Stimulated activated effector memory CD8-positive, alpha-beta T cell treated with anti-CD3 and anti-CD28 coated beads, Interleukin-12 subunit alpha, Interleukin-12 subunit beta, amount 100 ng/mL, for 72 hours (primary cell): ENCODE measurements at regions not wholly inside any gene's neighbourhood (a gene's known extent, or its start where the extent isn't known, plus 50 kb on each side); places are given as distances from the start of the nearest gene placed in this dataset.

Source experiments
- ATAC-seq: fragments of 150-1000 bp; cut with Tn5 transposase; 2 replicates; pipeline ENCODE4 v1.10.0; 2021
- DNase-seq, 2 donors: peaks; one replicate each; pipeline ENCODE4 v3.0.0; 2021 to 2022; ENCODE audit warnings: low spot score in 2 of 2
- H3K27ac Mint-ChIP-seq: one replicate; pipeline ENCODE4 v1.8.0; 2022; ENCODE audit warnings: mild to moderate bottlenecking, mixed read lengths
- H3K36me3 Mint-ChIP-seq: one replicate; pipeline ENCODE4 v1.8.0; 2022; ENCODE audit warnings: mild to moderate bottlenecking, mixed read lengths
- H3K4me1 Mint-ChIP-seq: one replicate; pipeline ENCODE4 v1.8.0; 2022; ENCODE audit warnings: mixed read lengths
- H3K4me3 Mint-ChIP-seq: one replicate; pipeline ENCODE4 v1.8.0; 2022; ENCODE audit warnings: mild to moderate bottlenecking, mixed read lengths
- H3K9me3 Mint-ChIP-seq: one replicate; pipeline ENCODE4 v1.8.0; 2022; ENCODE audit warnings: mixed read lengths

DNA sequence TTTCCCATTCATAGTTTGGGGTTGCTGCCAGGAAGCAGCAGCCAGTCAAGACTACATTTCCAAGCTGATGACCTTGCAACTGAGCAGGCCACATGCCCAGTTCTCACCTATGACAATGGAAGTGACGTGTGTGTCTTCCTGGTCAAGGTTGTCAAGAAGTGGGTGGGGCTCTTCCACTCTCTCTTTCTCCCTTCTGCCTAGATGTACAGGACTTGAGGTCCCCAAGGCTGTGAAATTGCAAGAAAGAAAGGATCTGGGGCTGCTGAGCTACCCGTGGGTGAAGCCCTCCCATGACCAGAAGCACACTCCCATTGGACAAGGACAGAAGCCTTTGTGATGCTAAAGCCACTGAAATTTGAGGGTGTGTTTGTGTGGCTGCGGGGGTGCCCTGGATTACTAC, 175.1 kb downstream of the LINC00237 start:
- Mint-ChIP-seq H3K9me3 (no peaks in the 10 kb centered on the region), H3K36me3 (no peaks in the 10 kb centered on the region), H3K4me1 (no peaks in the 10 kb centered on the region), H3K4me3 (no peak overlapping the region), H3K27ac (no peak overlapping the region)
- DNase-seq (no peak), ATAC-seq (no peak)

DNA sequence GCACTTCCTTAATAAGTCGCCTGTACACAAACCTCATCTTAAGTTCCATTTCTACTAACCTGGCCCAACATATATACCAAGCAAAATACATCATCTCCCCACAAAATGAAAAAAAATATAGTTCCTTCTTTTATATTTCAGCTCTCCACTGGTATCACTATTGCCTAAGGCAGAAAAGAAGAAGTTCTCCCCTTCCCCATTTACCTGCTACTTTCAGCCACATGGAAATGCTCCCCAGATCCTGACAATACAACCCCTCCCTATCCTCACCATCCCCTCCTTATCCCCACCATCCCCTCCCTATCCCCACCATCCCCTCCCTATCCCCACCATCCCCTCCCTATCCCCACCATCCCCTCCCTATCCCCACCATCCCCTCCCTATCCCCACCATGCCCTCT, 175.7 kb downstream of the LINC00237 start:
- no peaks in the 10 kb centered on the region for H3K36me3 Mint-ChIP-seq
- no peak for ATAC-seq
- DNase-seq, result no peak
- no peak overlapping the region for H3K27ac Mint-ChIP-seq
- H3K9me3 Mint-ChIP-seq, result no peaks in the 10 kb centered on the region
- H3K4me3 Mint-ChIP-seq, result no peak overlapping the region
- H3K4me1 Mint-ChIP-seq, result no peaks in the 10 kb centered on the region

DNA sequence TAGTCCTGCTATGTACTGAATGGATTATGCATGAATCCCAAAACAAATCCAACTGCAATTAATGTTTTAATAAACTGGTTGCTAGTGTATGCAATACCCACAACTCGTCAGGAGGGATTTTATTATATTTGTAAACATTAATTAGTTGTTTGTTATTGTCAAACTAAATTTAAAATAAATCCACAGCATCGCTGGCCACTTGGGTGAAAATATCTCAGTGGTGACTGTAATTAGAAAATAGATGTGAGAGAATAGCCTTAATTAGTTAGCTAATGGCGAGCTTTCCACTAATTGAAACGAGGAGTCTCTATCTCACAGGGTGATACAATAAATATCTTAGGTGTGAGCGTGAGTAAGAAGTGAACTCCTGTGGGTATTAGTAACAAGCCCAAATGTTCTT, 176.8 kb downstream of the LINC00237 start:
- H3K27ac Mint-ChIP-seq, result no peak overlapping the region
- H3K4me3 Mint-ChIP-seq, result no peak overlapping the region
- no peaks in the 10 kb centered on the region for H3K4me1 Mint-ChIP-seq
- H3K36me3 Mint-ChIP-seq, result no peaks in the 10 kb centered on the region
- ATAC-seq, result no peak
- no peak for DNase-seq
- no peaks in the 10 kb centered on the region for H3K9me3 Mint-ChIP-seq

DNA sequence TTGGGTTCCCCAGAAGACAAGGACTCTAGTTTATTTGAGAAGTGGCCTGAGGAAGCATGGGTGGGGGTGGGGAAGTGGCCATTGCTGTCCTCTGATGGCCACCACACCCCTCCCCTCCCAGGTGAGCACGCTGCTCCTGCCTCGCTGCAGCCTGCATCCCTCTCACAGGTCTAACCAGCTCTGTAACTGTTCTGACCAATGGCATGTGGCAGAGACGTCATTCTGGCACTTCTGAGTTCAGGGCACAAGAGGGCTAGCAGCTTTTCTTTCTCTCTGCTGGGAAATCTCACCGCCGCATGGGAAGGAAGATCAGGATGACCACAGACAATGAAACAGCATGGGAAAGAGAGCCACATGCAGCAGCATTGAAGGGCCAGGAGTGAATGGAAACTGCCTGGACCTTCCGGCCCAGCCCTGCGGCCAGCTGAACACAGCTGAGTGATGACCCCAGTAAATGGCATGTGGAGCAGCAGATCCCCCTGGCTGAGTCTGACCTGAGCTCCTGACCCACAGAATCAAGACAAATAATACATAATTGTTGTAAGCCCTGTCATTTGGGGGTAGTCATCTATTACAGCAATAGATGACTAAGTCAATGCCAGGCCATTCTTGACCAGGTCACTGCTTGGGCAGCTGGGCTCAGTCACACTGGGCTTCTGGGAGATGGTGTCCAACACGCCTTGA, 179.8 kb downstream of the LINC00237 start:
- no peaks in the 10 kb centered on the region for H3K36me3 Mint-ChIP-seq
- no peaks in the 10 kb centered on the region for H3K4me1 Mint-ChIP-seq
- H3K27ac Mint-ChIP-seq, result no peak overlapping the region
- no peak for DNase-seq
- H3K4me3 Mint-ChIP-seq, result no peak overlapping the region
- ATAC-seq, result no peak
- H3K9me3 Mint-ChIP-seq, result no peaks in the 10 kb centered on the region

DNA sequence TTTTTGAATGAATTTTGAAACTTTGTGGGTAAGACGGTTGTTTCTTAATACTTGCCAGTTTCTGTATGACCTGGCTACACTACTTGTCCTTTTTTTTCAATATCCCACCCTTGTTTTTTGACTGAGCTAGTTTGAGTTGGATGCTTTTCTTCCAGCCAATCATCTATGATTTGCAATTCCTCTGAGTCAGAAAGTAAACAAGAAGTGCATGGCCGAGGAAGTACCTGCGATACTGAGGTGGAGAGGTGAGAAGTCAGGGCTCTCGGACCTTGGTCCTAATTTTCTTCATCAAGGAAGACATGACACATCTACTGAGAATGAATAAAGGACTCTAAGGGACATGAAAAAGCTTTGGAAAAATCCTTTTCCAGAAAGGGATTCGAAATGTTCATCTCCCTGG, 185.7 kb downstream of the LINC00237 start:
- Mint-ChIP-seq H3K4me3 (no peak overlapping the region), H3K36me3 (no peaks in the 10 kb centered on the region), H3K9me3 (peaks cover 9% of the 10 kb centered on the region), H3K4me1 (no peaks in the 10 kb centered on the region), H3K27ac (no peak overlapping the region)
- DNase-seq (no peak), ATAC-seq (no peak)

DNA sequence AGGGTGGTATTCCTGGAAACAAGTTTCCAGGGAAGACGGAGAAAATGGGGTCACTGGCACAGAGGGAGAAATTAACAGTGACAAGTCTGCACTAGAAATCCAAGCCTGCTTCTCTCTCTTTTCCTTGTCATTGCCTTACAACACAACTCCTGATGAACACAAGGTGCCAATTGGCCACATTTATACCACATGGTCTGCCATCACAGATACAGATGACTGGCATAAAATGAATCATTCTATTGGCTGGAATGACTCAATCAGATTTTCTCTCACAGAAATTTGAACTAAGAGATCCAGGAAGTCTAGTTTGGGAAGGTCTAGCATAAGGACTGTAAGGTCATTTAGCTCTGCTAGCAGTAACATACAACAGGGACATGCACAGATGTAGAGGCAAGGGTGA, 190.3 kb downstream of the LINC00237 start:
- Mint-ChIP-seq H3K27ac (no peak overlapping the region), H3K36me3 (no peaks in the 10 kb centered on the region), H3K4me3 (no peak overlapping the region), H3K4me1 (no peaks in the 10 kb centered on the region), H3K9me3 (peaks cover 9% of the 10 kb centered on the region)
- no peak for ATAC-seq
- DNase-seq, result no peak

DNA sequence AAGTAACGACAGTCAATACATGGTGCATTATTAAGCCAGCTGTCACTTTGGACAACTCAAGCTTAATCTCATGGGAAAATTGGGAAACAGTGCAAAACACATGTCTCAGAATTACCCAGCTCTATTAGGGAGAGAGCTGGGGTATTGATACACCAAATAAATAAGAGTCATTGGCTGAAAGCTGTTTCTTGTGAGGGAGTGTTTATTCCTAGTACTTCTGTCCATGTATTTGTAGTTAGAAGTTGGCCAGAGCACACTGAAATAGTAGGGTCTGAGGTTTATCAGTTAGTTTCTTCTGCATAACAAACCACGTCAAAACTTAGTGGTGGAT, 192.0 kb upstream of the RALGAPA2 start:
- Mint-ChIP-seq H3K36me3 (no peaks in the 10 kb centered on the region), H3K9me3 (no peaks in the 10 kb centered on the region), H3K4me3 (no peak overlapping the region), H3K27ac (no peak overlapping the region), H3K4me1 (no peaks in the 10 kb centered on the region)
- ATAC-seq (no peak), DNase-seq (no peak)

DNA sequence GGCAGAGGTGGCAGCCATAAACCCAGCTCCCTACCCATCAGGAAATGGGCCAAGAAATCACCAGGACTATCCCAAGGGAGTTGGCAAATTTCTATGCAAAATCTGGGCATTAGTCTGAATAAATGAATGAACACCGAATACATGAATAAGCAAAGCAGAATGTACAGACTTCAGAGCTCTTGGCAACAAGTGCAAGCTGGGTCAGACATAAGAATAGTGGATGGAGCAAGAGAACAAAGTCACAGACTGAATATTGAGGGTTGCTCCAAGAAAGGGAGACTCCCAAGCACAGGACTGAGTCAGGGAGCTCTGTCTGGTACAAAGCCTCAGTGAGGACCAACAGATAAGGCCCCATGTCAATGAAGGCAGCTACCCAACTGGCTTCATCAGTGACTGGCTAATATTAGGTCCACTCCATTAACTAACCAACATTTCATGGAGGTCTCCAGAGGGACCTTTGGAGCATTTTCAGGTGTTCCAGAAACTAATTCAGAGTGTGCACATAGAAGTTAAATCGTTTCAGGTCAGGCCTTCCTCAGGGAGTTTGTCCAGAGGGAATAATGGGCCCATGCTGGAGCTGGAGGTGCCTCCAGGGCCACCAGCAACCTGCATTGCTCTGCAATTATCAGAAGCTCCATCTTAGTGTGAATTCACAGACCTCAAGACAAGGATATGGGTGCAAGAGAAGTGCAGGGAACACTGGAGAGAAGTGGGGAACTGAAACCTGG, 191.5 kb upstream of the RALGAPA2 start:
- Mint-ChIP-seq H3K4me1 (no peaks in the 10 kb centered on the region), H3K36me3 (no peaks in the 10 kb centered on the region), H3K27ac (no peak overlapping the region), H3K4me3 (no peak overlapping the region), H3K9me3 (no peaks in the 10 kb centered on the region)
- no peak for ATAC-seq
- DNase-seq, result no peak

DNA sequence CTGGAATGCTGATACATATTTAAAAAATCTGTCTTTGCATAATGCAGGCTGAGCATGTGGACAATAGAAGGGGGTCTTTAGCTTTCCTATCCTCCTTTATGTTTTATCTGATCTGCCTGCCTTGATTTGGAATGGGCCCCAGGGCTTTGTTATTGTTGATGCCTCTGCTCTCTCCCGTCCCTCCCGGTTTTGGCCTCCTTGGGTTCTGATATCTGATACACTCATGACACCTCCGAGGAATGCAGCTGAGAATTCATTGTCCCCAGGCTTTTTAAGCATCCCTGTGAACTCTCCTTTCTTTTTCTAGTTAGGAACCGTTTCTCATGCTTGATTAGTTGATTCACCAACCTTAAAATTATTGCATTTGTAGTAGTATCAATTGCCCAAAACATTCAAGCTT, 185.5 kb upstream of the RALGAPA2 start:
- no peak overlapping the region for H3K4me3 Mint-ChIP-seq
- H3K27ac Mint-ChIP-seq, result no peak overlapping the region
- H3K36me3 Mint-ChIP-seq, result no peaks in the 10 kb centered on the region
- no peak for DNase-seq
- H3K9me3 Mint-ChIP-seq, result no peaks in the 10 kb centered on the region
- no peaks in the 10 kb centered on the region for H3K4me1 Mint-ChIP-seq
- no peak for ATAC-seq

DNA sequence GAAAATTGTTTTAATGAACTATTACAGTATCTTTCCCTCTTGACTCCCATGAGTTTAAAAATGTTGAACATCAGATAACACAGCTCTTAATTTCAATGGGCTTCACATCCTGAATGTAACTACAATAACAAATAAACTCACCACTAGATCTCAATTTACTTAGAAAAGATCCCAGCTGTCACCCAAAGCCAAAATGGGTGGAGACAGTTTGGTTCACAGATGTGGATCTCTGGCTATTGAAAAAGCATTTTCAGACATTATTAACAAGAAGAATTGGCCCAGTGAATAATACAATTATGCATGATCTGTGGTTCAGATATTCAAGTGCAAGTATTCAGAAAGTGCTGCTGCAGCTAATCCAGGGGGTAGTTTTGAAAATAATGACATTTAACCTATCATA, 184.7 kb upstream of the RALGAPA2 start:
- no peak overlapping the region for H3K27ac Mint-ChIP-seq
- DNase-seq (no peak), ATAC-seq (no peak)
- H3K4me1 Mint-ChIP-seq, result no peaks in the 10 kb centered on the region
- no peaks in the 10 kb centered on the region for H3K36me3 Mint-ChIP-seq
- H3K9me3 Mint-ChIP-seq, result no peaks in the 10 kb centered on the region
- no peak overlapping the region for H3K4me3 Mint-ChIP-seq

DNA sequence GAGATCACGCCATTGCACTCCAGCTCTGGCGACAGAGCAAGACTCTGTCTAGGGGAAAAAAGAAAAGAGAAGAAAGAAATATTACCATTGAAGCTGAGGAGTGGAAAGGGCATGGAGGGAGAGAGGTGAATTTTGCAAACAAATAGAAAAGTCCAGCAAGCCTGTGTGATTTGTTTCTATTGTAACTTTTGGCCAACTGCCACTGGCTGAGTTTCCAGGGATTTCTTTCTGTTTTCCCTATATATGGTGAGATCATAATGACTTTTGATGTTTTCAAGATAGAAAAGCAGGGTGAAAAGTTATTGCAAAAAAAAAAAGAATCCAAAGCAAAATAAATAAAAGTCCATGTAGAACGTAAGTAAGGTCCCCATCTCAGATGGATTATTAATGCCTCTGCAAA, 184.2 kb upstream of the RALGAPA2 start:
- no peaks in the 10 kb centered on the region for H3K4me1 Mint-ChIP-seq
- ATAC-seq, result no peak
- no peak overlapping the region for H3K27ac Mint-ChIP-seq

DNA sequence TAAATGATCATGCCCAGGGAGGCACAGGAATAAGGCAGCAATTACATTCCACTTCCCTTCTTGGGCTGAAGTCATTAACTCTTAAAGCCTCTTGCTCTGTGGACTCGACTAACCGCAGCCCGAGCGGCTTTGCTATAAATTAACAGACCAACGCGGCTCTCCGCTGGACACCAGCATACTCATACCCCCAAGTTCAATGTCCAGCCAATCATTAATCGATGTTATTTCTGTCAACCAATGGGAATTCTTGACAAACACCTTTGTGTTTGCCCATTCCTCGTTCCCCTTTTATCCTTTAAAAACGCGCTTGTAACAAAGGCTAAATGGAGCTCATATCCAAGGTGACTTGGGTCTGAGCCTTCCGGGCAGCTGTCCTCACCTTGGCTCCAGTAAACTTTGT, 183.1 kb upstream of the RALGAPA2 start:
- no peak overlapping the region for H3K27ac Mint-ChIP-seq
- H3K4me3 Mint-ChIP-seq, result no peak overlapping the region
- DNase-seq, result no peak
- H3K9me3 Mint-ChIP-seq, result no peaks in the 10 kb centered on the region
- no peak for ATAC-seq
- H3K4me1 Mint-ChIP-seq, result no peaks in the 10 kb centered on the region
- H3K36me3 Mint-ChIP-seq, result no peaks in the 10 kb centered on the region

More for the DNA sequence above, 184.2 kb upstream of the RALGAPA2 start:
- Mint-ChIP-seq H3K4me3 (no peak overlapping the region), H3K9me3 (no peaks in the 10 kb centered on the region), H3K36me3 (no peaks in the 10 kb centered on the region)
- no peak for DNase-seq

DNA sequence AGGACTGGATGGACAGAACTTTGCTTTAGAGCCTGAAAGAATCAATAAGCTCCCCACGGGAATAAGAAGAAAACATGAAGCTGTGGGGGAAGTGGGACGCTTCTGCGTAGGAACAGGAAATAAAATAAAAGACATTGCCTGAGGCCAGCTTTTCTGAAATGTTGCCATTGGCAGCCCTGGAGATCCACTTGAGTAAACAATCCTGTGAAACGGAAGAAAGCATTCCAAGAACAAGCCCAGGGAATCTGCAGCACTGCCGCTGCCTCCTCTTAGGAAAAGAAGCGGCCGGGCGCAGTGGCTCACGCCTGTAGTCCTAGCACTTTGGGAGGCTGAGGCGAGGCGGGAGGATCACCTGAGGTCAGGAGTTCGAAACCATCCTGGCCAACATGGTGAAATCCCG, 182.3 kb upstream of the RALGAPA2 start:
- ATAC-seq (no peak), DNase-seq (no peak)
- Mint-ChIP-seq H3K9me3 (no peaks in the 10 kb centered on the region), H3K36me3 (no peaks in the 10 kb centered on the region), H3K4me3 (no peak overlapping the region), H3K27ac (no peak overlapping the region), H3K4me1 (no peaks in the 10 kb centered on the region)

DNA sequence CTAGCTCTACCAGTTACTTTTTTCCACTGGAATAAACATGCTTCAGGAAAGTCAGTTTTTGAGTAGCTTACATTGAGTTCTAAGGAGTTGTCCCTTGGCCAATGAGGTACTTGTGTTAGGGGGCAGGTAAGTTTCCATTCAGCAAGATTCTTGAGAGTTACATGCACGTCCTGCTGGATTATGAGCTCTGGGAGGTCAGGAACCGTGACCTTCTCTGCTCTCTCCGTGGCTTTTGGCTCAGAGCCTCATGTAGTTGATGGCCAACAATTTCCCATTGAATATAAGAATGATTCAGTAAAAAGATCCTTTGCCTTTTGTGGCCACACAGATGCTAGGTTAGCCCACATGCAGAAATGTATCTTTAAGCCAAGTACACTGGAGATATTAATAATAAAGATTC, 181.8 kb upstream of the RALGAPA2 start:
- H3K4me3 Mint-ChIP-seq, result no peak overlapping the region

DNA sequence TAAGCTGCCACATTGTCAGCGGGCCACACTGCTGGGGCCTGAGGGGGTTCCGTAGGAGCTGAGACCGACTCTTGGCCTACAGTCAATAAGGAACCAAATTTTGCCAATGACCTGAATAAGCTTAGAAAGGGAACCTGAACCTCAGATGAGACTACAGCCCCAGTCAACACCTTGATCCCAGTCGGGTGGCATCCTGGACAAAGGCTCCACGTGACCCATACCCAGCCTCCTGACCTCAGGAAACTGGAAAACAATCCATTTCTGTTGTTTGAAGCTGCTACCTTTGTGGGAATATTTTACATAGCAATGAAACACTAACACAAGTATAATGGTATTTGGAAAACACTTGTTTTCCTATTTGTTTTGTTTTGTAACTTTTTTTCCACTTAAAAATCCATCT, 179.9 kb upstream of the RALGAPA2 start:
- DNase-seq (no peak), ATAC-seq (no peak)
- no peaks in the 10 kb centered on the region for H3K36me3 Mint-ChIP-seq
- H3K4me3 Mint-ChIP-seq, result no peak overlapping the region
- H3K27ac Mint-ChIP-seq, result no peak overlapping the region
- no peaks in the 10 kb centered on the region for H3K4me1 Mint-ChIP-seq
- no peaks in the 10 kb centered on the region for H3K9me3 Mint-ChIP-seq

More for the DNA sequence above, 181.8 kb upstream of the RALGAPA2 start:
- Mint-ChIP-seq H3K36me3 (no peaks in the 10 kb centered on the region), H3K27ac (no peak overlapping the region), H3K9me3 (no peaks in the 10 kb centered on the region), H3K4me1 (no peaks in the 10 kb centered on the region)
- no peak for ATAC-seq
- DNase-seq, result no peak

DNA sequence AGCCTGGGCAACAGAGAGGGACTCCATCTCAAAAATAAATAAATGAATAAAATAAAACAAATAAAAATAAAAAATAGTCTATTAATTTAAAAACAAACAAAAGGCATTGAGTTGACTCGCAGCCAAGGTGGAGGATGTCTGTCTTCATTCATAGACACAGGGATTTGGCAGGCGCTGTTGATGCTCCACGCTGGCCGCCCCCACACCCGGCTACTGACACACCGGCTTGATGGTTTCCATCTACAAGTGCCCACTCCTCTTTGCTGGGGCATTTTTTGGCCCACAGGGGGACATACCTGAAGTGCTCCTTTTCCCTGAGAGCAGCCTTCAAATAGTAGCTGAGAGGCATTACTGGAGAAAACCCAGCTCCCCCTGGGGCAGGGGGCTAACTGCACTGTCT, 178.3 kb upstream of the RALGAPA2 start:
- ATAC-seq, result no peak
- no peak overlapping the region for H3K4me3 Mint-ChIP-seq
- no peaks in the 10 kb centered on the region for H3K36me3 Mint-ChIP-seq
- H3K27ac Mint-ChIP-seq, result no peak overlapping the region
- DNase-seq, result no peak
- no peaks in the 10 kb centered on the region for H3K4me1 Mint-ChIP-seq
- no peaks in the 10 kb centered on the region for H3K9me3 Mint-ChIP-seq
